GM19324 (cell line): ENCODE measurements at regions not wholly inside any gene's neighbourhood (a gene's known extent, or its start where the extent isn't known, plus 50 kb on each side); places are given as distances from the start of the nearest gene placed in this dataset.
"Not testable (repeated sequence)": the region's sequence is repeated elsewhere in the genome, so short reads cannot be mapped to it uniquely, and the experiment has no call there.

ENCODE experiments used
- ATAC-seq: cut with Tn5 transposase; IDR thresholded peaks from one replicate; pipeline ENCODE4 v1.9.1; 2021; ENCODE audit warnings: mild to moderate bottlenecking, moderate library complexity; ENCODE audit not compliant: unreplicated experiment, low FRiP score

GRCh38 chr1:185681034-185681633, 53.1 kb upstream of the HMCN1 start:
- peak; percentile 50 for ATAC-seq

- ATAC-seq = no peak
Observed at GRCh38 chr1:185680453-185680852, 53.7 kb upstream of the HMCN1 start.

- ATAC-seq = no peak
Observed at GRCh38 chr1:185679220-185679619, 55.0 kb upstream of the HMCN1 start.

GRCh38 chr1:185676969-185677368, 57.2 kb upstream of the HMCN1 start:
- no peak for ATAC-seq

GRCh38 chr1:185674201-185674600, 60.0 kb upstream of the HMCN1 start:
- ATAC-seq = no peak

GRCh38 chr1:185672719-185673360, 61.4 kb upstream of the HMCN1 start:
- no peak for ATAC-seq

- peak; percentile 59 for ATAC-seq
Observed at GRCh38 chr1:185670187-185670627, 64.0 kb upstream of the HMCN1 start.

GRCh38 chr1:185668013-185668412, 66.2 kb upstream of the HMCN1 start:
- ATAC-seq = no peak

- no peak for ATAC-seq
Observed at GRCh38 chr1:185666582-185666981, 67.6 kb upstream of the HMCN1 start.

- ATAC-seq = no peak
Observed at GRCh38 chr1:185663771-185664296, 70.4 kb upstream of the HMCN1 start.

GRCh38 chr1:185663332-185663731, 70.9 kb upstream of the HMCN1 start:
- ATAC-seq = no peak

GRCh38 chr1:185661971-185662370, 72.2 kb upstream of the HMCN1 start:
- ATAC-seq = no peak

- ATAC-seq = no peak
Observed at GRCh38 chr1:185656663-185657062, 77.5 kb upstream of the HMCN1 start.

GRCh38 chr1:185654952-185655314, 79.3 kb upstream of the HMCN1 start:
- ATAC-seq = no peak

- ATAC-seq = no peak
Observed at GRCh38 chr1:185654199-185654951, 79.8 kb upstream of the HMCN1 start.

GRCh38 chr1:185653615-185654014, 80.6 kb upstream of the HMCN1 start:
- ATAC-seq = no peak

GRCh38 chr1:185652348-185652747, 81.8 kb upstream of the HMCN1 start:
- no peak for ATAC-seq

- ATAC-seq = no peak
Observed at GRCh38 chr1:185650602-185651230, 83.5 kb upstream of the HMCN1 start.

- no peak for ATAC-seq
Observed at GRCh38 chr1:185648858-185649589, 85.2 kb upstream of the HMCN1 start.

GRCh38 chr1:185647597-185648267, 86.5 kb upstream of the HMCN1 start:
- not testable (repeated sequence) for ATAC-seq
